Activated CD4-positive, alpha-beta T cell treated with anti-CD3 and anti-CD28 coated beads, Interleukin-2, amount 10 ng/mL, durations not matched to agents 7 days and 5 days (primary cell): ENCODE measurements at regions not wholly inside any gene's neighbourhood (a gene's known extent, or its start where the extent isn't known, plus 50 kb on each side); places are given as distances from the start of the nearest gene placed in this dataset.
A peak's percentile ranks its signal among the peaks of the same experiment; 100 is the strongest.
"Not testable (repeated sequence)": the region's sequence is repeated elsewhere in the genome, so short reads cannot be mapped to it uniquely, and the experiment has no call there.

Source experiments
- CTCF ChIA-PET: fragments of 350-600 bp; sonication (Branson Sonifier 250); formaldehyde crosslinking; loops from one replicate; lab custom pipeline; 2021; ENCODE audit warnings: antibody characterized with exemption; lab: Charles Lee
- POLR2A ChIA-PET: fragments of 350-600 bp; sonication (Branson Sonifier 250); formaldehyde crosslinking; loops from one replicate; lab custom pipeline; 2021; ENCODE audit warnings: antibody characterized with exemption; lab: Charles Lee
- DNase-seq: peaks from one replicate; pipeline ENCODE4 v3.0.0-alpha.2; 2020
- H3K27ac Mint-ChIP-seq: one replicate; pipeline ENCODE4 v1.8.0; 2021; ENCODE audit warnings: mild to moderate bottlenecking, moderate library complexity, mixed read lengths
- H3K27me3 Mint-ChIP-seq: one replicate; pipeline ENCODE4 v1.8.0; 2021; ENCODE audit warnings: mixed read lengths
- H3K36me3 Mint-ChIP-seq: one replicate; pipeline ENCODE4 v1.8.0; 2021; ENCODE audit warnings: low read depth, mixed read lengths
- H3K4me1 Mint-ChIP-seq: one replicate; pipeline ENCODE4 v1.8.0; 2021; ENCODE audit warnings: mixed read lengths
- H3K4me3 Mint-ChIP-seq: one replicate; pipeline ENCODE4 v1.8.0; 2021; ENCODE audit warnings: mild to moderate bottlenecking, moderate library complexity, mixed read lengths
- H3K9me3 Mint-ChIP-seq: one replicate; pipeline ENCODE4 v1.8.0; 2021; ENCODE audit warnings: mixed read lengths

DNA sequence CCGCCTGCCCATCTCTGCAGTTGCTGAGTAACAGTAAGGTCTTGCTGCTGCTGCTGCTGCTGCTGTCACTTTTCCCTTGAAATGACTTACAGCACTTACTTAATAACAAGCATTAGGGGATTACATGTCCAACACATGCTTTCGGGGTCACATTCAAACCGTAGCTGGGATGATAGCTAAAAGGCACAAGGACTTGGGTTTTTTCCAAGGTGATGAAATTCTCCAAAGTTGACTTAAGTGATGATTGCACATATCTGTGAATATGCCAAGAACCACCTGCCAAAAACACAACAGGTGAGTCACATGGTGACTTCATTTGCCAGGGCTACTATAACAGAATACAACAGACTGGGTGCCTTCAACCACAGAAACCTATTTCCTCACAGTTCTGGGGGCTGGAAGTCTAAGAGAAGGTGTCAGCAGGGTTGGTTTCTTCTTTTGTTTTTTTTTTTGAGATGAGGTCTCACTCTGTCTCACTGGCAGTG is 121.9 kb upstream of the TNRC6C start:
- Mint-ChIP-seq H3K4me3 (no peak overlapping the region), H3K27ac (no peak overlapping the region), H3K27me3 (peaks cover 6% of the 10 kb centered on the region), H3K4me1 (peaks cover 30% of the 10 kb centered on the region), H3K36me3 (peaks cover 4% of the 10 kb centered on the region), H3K9me3 (peaks cover 11% of the 10 kb centered on the region)
- CTCF ChIA-PET: interaction anchor here (1.5 kb wide), 1 partner anchor 48 kb away, joined by 3 read pairs; no protein-coding TSS in a partner anchor
- DNase-seq: no peak
- POLR2A ChIA-PET: no interaction called here

DNA sequence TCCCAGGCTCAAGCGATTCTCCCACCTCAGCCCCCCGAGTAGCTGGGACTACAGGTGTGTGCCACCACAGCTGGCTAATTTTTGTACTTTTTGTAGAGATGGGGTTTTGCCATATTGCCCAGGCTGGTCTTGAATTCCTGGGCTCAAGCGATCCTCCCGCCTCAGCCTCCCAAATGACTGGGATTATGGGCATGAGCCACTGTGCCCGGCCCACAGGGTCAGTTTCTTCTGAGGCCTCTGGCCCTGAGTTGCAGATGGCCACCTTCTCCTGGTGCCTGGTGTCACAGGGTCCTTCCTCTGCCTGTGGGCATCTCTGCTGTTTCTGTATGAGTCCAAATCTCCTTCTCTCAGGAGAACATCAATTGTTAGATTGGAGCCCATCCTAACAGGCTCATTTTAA is 121.4 kb upstream of the TNRC6C start:
- POLR2A ChIA-PET, DNase-seq, H3K27me3 Mint-ChIP-seq, H3K36me3 Mint-ChIP-seq, H3K27ac Mint-ChIP-seq, H3K4me3 Mint-ChIP-seq: not testable (repeated sequence)
- CTCF ChIA-PET: interaction anchor here (1.5 kb wide), 1 partner anchor 47 kb away, joined by 3 read pairs; no protein-coding TSS in a partner anchor
- peaks cover 11% of the 10 kb centered on the region for H3K9me3 Mint-ChIP-seq
- H3K4me1 Mint-ChIP-seq: peaks cover 33% of the 10 kb centered on the region

DNA sequence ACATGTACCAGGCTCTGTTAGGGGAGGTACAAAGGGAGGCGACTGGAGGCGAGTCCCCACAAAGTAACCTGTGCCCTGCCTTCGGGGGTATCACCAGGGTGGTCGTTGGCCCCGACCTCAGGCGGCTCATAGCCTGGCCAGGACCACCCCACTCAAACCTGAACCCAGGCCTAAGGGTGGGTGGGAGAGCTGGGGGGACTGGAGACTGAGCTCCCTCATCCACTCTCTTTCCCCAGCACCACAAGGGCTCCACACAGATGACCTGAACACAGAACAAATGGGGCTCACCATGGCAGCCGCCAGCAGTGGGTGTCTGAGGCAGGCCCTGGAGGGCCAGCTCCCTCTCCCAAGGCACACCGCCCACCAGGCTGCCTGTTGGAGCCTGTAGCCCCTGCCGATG is 120.6 kb upstream of the TNRC6C start:
- peaks cover 42% of the 10 kb centered on the region for H3K4me1 Mint-ChIP-seq
- H3K36me3 Mint-ChIP-seq: peaks cover 4% of the 10 kb centered on the region
- CTCF ChIA-PET: no interaction called here
- no peak overlapping the region for H3K27ac Mint-ChIP-seq
- H3K27me3 Mint-ChIP-seq: peaks cover 6% of the 10 kb centered on the region
- no peak overlapping the region for H3K4me3 Mint-ChIP-seq
- POLR2A ChIA-PET: no interaction called here
- DNase-seq: no peak
- H3K9me3 Mint-ChIP-seq: peaks cover 11% of the 10 kb centered on the region

- ChIA-PET CTCF (no interaction called here), POLR2A (no interaction called here)
- Mint-ChIP-seq H3K9me3 (peaks cover 11% of the 10 kb centered on the region), H3K27me3 (peaks cover 3% of the 10 kb centered on the region), H3K4me1 (peaks cover 52% of the 10 kb centered on the region), H3K27ac (no peak overlapping the region), H3K4me3 (no peak overlapping the region), H3K36me3 (peaks cover 4% of the 10 kb centered on the region)
- DNase-seq: no peak
Observed at GRCh38 chr17:77838748-77839697, 119.5 kb upstream of the TNRC6C start.

GRCh38 chr17:77839698-77840512 is 118.6 kb upstream of the TNRC6C start:
- peak overlapping the region; percentile 13 for H3K27ac Mint-ChIP-seq
- ChIA-PET POLR2A (no interaction called here), CTCF (no interaction called here)
- no peak for DNase-seq
- H3K4me3 Mint-ChIP-seq: no peak overlapping the region
- H3K36me3 Mint-ChIP-seq: peaks cover 4% of the 10 kb centered on the region
- peaks cover 52% of the 10 kb centered on the region for H3K4me1 Mint-ChIP-seq
- peaks cover 11% of the 10 kb centered on the region for H3K9me3 Mint-ChIP-seq
- peaks cover 3% of the 10 kb centered on the region for H3K27me3 Mint-ChIP-seq

- no peak overlapping the region for H3K4me3 Mint-ChIP-seq
- H3K4me1 Mint-ChIP-seq: peaks cover 47% of the 10 kb centered on the region
- ChIA-PET CTCF (no interaction called here), POLR2A (no interaction called here)
- peaks cover 4% of the 10 kb centered on the region for H3K36me3 Mint-ChIP-seq
- H3K27me3 Mint-ChIP-seq: peaks cover 3% of the 10 kb centered on the region
- H3K9me3 Mint-ChIP-seq: peaks cover 11% of the 10 kb centered on the region
- peak overlapping the region; percentile 13 for H3K27ac Mint-ChIP-seq
- no peak for DNase-seq
Observed at GRCh38 chr17:77840513-77841165, 117.9 kb upstream of the TNRC6C start.

DNA sequence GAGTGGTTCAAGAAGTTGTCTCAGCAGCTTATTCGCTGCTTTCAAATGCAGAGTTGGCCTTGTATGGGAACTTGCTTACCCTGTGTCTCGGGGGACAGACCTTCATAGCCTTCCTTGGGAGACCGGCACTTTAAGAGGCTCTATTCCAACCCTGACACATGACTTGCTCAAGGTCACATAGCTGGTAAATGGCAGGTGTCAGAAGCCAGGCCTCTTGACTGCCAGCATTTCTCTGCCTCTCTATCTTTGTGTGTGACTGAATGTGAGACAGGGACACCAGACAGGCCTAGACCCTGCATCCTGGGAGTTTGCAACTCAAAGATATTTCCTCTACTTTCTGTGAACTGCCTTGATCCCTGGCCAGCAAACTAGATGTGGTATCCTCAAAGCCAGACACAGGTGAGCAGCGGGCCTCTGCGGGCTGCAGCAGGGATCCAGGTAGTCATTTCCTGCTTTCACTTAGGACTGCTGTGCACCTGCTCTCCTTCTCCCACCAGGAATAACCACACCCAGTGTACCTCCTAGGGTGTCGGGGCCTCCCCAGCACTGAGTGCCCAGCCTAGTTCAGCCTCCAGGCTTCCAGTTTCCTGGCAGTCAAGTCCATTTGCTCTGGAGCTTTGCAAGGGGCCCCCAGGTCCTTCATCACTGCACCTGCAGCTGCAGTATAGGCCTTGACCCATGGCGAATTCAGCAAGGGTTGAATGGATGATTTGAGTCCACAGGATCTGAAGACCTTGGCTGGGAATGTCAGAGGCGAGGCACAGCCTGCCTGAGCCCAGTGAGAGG is 116.6 kb upstream of the TNRC6C start:
- peaks cover 9% of the 10 kb centered on the region for H3K9me3 Mint-ChIP-seq
- H3K4me3 Mint-ChIP-seq: no peak overlapping the region
- peaks cover 3% of the 10 kb centered on the region for H3K27me3 Mint-ChIP-seq
- H3K36me3 Mint-ChIP-seq: peaks cover 4% of the 10 kb centered on the region
- H3K27ac Mint-ChIP-seq: peak overlapping the region; percentile 9
- ChIA-PET CTCF (no interaction called here), POLR2A (no interaction called here)
- H3K4me1 Mint-ChIP-seq: peaks cover 52% of the 10 kb centered on the region
- no peak for DNase-seq

GRCh38 chr17:77842528-77843147 is 115.9 kb upstream of the TNRC6C start:
- no peak for DNase-seq
- POLR2A ChIA-PET: no interaction called here
- Mint-ChIP-seq H3K4me1 (peaks cover 55% of the 10 kb centered on the region), H3K9me3 (peaks cover 7% of the 10 kb centered on the region), H3K27me3 (peaks cover 3% of the 10 kb centered on the region), H3K36me3 (peaks cover 4% of the 10 kb centered on the region), H3K27ac (no peak overlapping the region), H3K4me3 (no peak overlapping the region)
- CTCF ChIA-PET: interaction anchor here (1.3 kb wide), 1 partner anchor 40 kb away, joined by 3 read pairs; no protein-coding TSS in a partner anchor

GRCh38 chr17:77843255-77843895 is 115.1 kb upstream of the TNRC6C start:
- DNase-seq: peak; percentile 82
- peaks cover 55% of the 10 kb centered on the region for H3K4me1 Mint-ChIP-seq
- H3K36me3 Mint-ChIP-seq: not testable (repeated sequence)

DNA sequence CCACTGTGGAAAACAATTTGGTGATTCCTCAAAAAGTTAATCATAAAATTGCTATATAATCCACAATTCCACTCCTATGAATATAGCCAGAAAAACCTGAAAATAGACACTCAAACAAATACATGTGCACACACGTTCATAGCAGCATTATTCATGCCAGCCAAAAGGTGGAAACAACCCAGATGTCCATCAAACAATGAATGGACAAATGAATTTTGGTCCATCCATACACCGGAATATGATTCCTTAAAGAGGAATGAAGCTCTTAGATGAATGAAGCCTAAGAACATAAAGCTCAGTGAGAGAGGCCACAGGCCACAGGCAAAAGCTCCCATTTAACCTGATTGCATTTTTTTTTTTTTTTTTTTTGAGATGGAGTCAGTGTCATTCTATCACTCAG is 114.6 kb upstream of the TNRC6C start:
- CTCF ChIA-PET: interaction anchor here (0.6 to 1.3 kb wide), 4 partner anchors 13 to 268 kb away, joined by 3 to 5 read pairs (median 3); partner anchors contain the start of gene TNRC6C
- peak overlapping the region; percentile 62 for H3K27ac Mint-ChIP-seq
- H3K9me3 Mint-ChIP-seq: peaks cover 3% of the 10 kb centered on the region
- H3K4me1 Mint-ChIP-seq: peaks cover 55% of the 10 kb centered on the region
- H3K36me3 Mint-ChIP-seq: no peaks in the 10 kb centered on the region
- H3K27me3 Mint-ChIP-seq: peaks cover 3% of the 10 kb centered on the region
- DNase-seq: no peak
- POLR2A ChIA-PET: no interaction called here
- H3K4me3 Mint-ChIP-seq: peak overlapping the region; percentile 14

More at GRCh38 chr17:77843255-77843895, 115.1 kb upstream of the TNRC6C start:
- Mint-ChIP-seq H3K4me3 (peak overlapping the region; percentile 14), H3K27ac (peak overlapping the region; percentile 62)
- H3K9me3 Mint-ChIP-seq, POLR2A ChIA-PET, H3K27me3 Mint-ChIP-seq: not testable (repeated sequence)
- CTCF ChIA-PET: interaction anchor here (0.6 to 1.3 kb wide), 4 partner anchors 14 to 267 kb away, joined by 3 to 5 read pairs (median 3); partner anchors contain the start of gene TNRC6C

DNA sequence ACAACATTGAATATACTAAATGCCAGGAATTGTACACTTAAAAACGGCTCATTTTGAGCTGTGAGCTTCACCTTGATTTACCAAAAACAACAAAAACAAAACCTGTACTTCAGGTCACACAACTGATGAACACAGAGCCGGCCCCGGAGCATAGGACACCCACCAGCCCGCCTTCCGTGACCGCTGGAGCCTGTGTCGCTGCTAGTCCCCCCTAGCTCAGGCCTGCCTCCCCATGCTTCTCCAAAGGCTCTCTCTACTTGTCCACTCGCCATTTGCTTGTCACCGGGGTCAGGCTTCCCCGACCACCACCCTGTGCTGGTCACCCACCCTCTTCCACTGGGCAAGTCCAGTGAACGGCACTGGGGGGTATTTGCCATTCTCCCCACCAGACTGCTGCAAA is 113.8 kb upstream of the TNRC6C start:
- CTCF ChIA-PET: interaction anchor here (0.9 to 1.5 kb wide), 3 partner anchors 11 to 37 kb away, joined by 3 to 6 read pairs (median 5); no protein-coding TSS in a partner anchor
- DNase-seq: no peak
- H3K9me3 Mint-ChIP-seq: no peaks in the 10 kb centered on the region
- H3K36me3 Mint-ChIP-seq: no peaks in the 10 kb centered on the region
- peaks cover 55% of the 10 kb centered on the region for H3K4me1 Mint-ChIP-seq
- H3K27ac Mint-ChIP-seq: peak overlapping the region; percentile 62
- POLR2A ChIA-PET: no interaction called here
- peaks cover 3% of the 10 kb centered on the region for H3K27me3 Mint-ChIP-seq
- H3K4me3 Mint-ChIP-seq: no peak overlapping the region
